Glomerular endothelial cell (primary cell): ENCODE measurements at regions not wholly inside any gene's neighbourhood (a gene's known extent, or its start where the extent isn't known, plus 50 kb on each side); places are given as distances from the start of the nearest gene placed in this dataset.

Source experiments
- DNase-seq: peaks from one replicate; pipeline ENCODE4 v3.0.0-alpha.2; 2011; ENCODE audit warnings: low read depth, low spot score; ENCODE audit errors: extremely low read depth

DNA sequence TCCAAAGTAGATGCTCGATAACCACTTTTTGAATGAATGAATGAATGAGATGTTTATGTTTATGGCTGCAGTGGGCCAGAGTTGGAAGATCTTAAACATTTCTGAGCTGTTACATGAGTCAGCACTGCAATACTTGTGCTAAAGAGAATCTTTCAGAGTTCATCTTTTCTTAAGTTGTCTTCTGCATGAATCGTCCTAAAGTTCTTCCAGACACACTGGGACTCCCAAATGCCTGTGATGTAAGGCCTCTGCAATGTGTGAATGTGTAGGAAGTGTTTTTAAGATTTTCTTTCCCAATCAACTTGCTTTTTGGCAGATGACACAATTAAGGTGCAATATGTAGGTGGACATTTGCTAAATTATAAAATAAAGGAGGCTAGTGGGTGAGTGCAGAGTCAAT, 50.3 kb upstream of the TRIM9 start:
- DNase-seq: no peak

DNA sequence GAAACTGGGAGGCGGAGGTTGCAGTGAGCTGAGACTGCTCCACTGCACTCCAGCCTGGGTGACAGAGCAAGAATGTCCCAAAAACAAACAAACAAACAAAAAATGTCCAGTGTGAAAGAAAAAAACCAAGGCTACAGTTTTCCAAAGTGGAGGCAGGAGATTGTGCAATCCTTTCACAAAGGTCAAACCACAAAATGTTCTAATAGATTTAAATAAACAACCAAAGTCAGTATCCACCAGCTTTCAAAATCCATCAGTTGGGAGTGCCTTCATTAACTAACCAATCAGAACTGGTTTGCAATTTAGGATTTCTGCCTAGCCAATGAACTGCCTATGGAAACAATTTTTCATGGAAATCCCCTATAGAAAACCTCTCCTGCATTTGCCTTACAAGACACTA, 52.3 kb upstream of the TRIM9 start:
- no peak for DNase-seq

- no peak for DNase-seq
Observed at GRCh38 chr14:51155326-51155725, 60.4 kb upstream of the TRIM9 start.

DNA sequence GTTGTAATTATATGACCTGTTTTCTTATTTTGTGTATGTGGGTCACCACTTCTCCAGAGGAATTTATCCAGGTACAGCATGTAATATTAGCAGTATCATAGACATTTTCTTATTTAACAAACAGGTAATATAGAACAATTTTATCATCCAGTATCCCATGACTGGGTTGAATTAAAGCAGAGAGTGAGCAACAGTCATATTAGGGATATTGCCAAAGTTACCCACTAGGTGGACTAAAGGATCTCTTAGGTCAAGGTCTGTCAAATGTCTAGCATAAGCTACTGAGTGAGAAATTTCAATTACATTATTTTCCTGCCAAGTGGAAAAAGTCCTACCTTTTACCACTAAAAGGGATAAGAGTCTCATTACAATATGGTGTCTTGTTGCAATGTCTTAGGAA, 62.1 kb upstream of the TRIM9 start:
- no peak for DNase-seq

DNA sequence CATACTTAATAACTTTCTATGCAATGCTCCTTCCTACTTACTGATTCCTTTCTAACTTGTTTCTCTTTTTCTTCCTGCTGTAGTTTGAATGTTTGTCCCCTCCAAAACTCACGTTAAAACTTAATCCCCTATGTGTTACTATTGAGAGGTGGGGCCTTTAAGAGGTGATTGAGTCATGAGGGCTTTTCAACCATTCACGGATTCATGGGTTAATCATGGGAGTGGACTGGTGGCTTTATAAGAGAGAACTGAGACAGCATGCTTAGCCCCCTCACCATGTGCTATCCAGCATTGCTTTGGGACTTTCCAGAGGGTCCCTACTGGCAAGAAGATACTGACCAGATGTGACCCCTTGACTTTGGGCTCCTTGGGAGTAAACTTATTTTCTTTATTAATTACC, 66.0 kb upstream of the TRIM9 start:
- DNase-seq: no peak

GRCh38 chr14:51165415-51165814, 70.5 kb upstream of the TRIM9 start:
- no peak for DNase-seq

DNA sequence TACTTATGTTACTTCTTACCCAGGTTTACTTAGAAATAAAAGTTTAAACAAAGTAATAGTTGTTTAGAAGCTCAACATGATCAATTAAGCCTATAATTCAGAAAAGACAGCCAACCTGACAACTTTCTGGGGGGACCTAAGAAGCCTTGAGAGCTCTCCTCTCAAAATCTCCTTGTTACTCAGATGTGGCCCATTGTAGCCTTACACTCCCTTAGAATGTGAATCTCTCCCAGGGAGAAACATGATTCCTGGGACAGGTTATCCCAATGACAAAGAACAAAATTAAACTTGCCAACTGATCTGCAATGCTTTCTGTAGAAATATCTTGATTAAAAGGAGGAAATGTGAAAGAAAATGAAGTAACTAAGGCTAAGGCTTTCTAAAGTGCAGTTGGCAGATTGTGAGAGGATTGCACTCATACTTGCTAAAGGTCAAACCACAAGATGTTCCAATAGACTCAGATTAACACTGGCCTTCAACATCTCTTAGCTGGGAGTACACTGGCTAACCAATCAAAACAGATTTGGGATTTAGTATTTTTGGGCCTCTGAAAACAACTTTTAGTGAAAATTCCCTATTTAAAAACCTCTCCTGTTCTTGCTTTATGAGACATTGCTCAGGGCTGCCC, 72.3 kb upstream of the TMX1 start:
- DNase-seq: no peak

- DNase-seq: no peak
Observed at GRCh38 chr14:51168215-51168613, 71.8 kb upstream of the TMX1 start.

DNA sequence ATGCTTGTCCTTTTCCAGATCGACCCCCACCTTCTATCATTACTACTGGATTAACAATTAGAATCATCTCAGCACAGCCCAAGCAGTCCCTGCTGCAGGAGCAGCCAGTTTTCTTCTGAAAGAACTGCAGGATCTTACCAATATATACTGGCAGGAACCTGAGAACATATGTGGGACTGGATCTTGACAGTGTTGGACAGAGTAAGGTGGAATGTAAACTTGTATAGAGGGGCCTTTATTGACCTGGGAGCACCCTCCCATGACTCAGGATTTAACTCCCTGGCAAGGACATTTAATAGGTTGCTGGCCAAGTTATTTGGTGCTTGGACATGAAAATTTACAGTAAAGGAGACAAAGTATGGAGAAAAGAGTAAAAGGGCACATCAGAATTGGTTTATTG, 66.2 kb upstream of the TMX1 start:
- DNase-seq: no peak

GRCh38 chr14:51176839-51177238, 63.2 kb upstream of the TMX1 start:
- DNase-seq: no peak

DNA sequence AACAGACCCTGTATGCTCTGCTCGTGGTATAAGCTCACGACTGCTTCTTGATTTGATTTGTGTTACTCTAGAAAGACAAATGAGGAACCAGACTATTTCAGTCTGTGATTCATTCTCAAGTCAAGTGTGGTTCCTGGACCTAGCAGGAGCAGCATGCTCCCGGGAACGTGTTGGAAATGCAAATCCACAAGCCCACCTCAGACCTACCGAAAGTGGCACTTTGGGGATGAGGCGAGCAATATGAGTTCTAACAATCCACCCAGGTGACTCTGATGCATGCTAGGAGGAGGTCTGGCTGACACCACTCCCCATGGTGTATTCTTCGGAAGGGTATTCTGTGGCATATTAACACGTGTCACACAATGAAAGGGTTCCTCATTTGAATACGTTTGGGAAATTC, 59.5 kb upstream of the TMX1 start:
- DNase-seq: no peak

DNA sequence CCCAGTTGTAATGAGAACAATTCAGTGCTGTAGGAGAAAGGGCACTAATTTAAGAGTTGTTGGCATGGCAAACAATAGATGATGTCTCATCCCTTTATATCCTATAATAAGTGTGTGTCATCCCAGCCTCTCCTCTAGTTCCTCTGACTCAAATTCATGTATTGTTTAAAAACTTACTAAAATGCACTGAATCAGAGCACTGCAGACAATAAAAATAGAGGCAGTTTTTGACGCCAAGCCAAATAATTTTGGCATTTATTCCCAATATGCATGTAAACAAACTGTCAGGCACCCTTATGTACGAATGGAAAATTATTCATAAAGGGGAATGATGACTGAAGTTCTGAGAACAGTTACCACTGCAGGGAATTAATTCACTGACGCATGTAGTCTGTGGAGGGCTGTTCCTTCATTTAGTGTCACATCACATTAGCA, 57.9 kb upstream of the TMX1 start:
- DNase-seq: peak; percentile 10

DNA sequence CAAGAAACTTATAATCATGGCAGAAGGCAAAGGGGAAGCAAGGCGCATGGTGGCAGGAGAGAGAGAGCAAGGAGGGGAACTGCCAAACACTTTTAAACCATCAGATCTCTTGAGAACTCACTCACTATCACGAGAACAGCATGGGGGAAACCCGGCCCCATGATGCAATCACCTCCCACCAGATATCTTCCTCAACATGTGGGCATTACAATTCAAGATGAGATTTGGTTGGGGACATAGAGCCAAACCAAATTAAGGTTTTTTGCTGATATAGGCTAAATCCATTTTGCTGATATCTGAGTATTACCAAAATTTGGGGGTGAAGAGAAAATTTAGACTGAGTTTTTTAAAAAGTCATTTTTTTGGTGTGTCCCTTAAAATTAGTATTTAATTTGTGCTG, 54.9 kb upstream of the TMX1 start:
- DNase-seq: no peak

- DNase-seq: no peak
Observed at GRCh38 chr14:51185754-51186153, 54.3 kb upstream of the TMX1 start.

DNA sequence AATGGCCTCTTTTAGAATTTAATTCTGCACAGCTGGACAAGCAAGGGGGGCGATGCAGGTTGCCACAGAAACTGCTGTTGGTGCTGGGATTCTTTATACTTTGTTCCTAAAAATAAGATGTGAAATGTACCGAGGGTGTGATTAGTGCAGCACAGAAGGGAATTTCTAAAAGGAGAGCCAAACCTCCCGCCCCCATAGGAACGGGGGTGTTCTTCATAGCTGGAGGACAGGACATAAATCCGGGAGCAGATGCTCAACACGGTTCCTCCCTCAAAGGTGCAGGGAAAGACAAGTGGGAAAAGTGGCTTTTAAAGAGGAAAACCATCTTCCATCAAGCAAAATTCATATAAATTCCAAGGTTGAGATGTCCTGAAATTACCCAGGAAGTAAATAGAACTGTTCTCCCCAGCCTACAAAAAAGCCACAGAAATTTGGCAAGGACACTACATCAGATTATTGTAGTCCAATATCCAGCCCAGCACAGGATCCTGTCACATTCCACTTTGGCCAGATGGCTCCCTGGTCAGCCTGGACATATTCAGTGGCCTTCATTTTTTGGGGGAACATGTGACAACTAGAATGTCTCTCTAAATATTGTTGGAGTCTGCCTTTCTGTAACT, 51.4 kb upstream of the TMX1 start:
- no peak for DNase-seq

- DNase-seq: no peak
Observed at GRCh38 chr14:51189600-51190376, 50.3 kb upstream of the TMX1 start.
